ENCODE measurements at regions not wholly inside any gene's neighbourhood (a gene's known extent, or its start where the extent isn't known, plus 50 kb on each side); places are given as distances from the start of the nearest gene placed in this dataset.

DNA sequence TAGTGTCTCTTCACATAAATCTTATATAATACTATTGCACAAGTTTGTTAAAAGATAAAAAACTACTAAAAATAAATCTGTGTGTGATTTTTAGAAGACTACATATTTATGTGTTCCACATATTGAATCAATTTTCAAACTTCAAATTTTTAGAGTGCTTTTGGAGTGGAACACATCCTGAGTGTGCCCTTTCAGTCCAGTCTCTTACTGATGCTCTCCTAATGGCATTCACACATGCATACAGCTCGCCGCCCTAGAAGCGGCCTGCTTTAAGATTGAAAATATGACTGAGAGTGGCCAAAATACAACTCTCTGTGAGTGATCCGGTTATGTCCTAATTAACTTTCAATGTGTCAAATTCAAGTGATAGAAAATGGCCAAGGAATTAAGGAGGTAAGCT lies 628.8 kb downstream of the ANKRD50 start:
- no peak overlapping the region for H3K27ac ChIP-seq (ENCODE audit: low read length)
- no peak for TF ChIP-seq EZH2phosphoT487 (IDR thresholded peaks at IDR 0.05; ENCODE audit: low read length)
- no peak for TF ChIP-seq EZH2 (optimal IDR thresholded peaks at IDR 0.05; ENCODE audit: low read depth, low read length)
- TF ChIP-seq CTCF (IDR thresholded peaks at IDR 0.05; ENCODE audit: low read length) = no peak
- no peaks in the 10 kb centered on the region for H3K27me3 ChIP-seq (replicated peaks; ENCODE audit: insufficient read depth, low read length)
- no peak for DNase-seq
- H3K4me1 ChIP-seq (ENCODE audit: low read length) = no peaks in the 10 kb centered on the region
- H3K4me3 ChIP-seq (ENCODE audit: low read length) = no peak overlapping the region
- H3K79me2 ChIP-seq (ENCODE audit: low read length) = no peaks in the 10 kb centered on the region
- no peaks in the 10 kb centered on the region for H3K36me3 ChIP-seq (replicated peaks; ENCODE audit: insufficient read depth, low read length)
- no peak overlapping the region for H3K4me2 ChIP-seq (ENCODE audit: low read depth, low read length)
- no peaks in the 10 kb centered on the region for H3K9me3 ChIP-seq (replicated peaks; ENCODE audit: insufficient read depth, low read length)
- no peaks in the 10 kb centered on the region for H3F3A ChIP-seq (ENCODE audit: insufficient read depth, low read length)
- no peak overlapping the region for H2AFZ ChIP-seq (ENCODE audit: low read length)
- no peaks in the 10 kb centered on the region for H3K9me2 ChIP-seq (replicated peaks; ENCODE audit: insufficient read depth, low read length)
- H3K9ac ChIP-seq (ENCODE audit: low read length) = no peak overlapping the region
- H4K20me1 ChIP-seq (ENCODE audit: insufficient read depth, low read length) = no peaks in the 10 kb centered on the region

DNA sequence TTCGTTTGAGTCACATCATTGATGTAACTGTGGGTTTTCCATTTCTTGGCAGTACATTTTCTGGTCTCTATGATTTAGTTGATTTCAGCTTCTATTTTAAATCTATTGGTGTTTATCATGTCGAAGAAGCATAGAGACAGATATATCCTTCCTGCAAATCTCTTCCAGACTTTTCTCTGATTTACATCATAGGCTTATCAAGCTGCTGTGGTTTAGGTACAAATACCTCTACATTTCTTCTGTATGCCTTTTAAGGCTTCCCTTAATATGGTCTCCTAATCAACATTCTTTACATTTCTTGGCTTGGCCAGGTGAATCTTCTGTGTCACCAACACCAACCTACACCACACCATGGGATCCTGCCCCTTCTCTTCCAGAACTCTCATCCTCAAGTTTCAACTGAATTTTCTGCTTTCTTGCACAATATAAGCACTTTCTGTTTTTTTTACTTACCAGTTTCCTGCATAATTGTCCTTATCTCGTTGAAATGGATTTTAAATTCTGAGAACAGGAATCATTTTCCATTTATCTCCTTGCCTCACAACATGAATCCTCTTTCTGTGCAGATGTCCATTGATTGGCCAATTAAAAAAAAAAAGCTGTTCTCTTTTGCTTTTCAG lies 626.9 kb downstream of the ANKRD50 start:
- Histone ChIP-seq H3K4me3 (ENCODE audit: low read length) (no peak overlapping the region), H4K20me1 (ENCODE audit: insufficient read depth, low read length) (no peaks in the 10 kb centered on the region), H3K9me2 (replicated peaks; ENCODE audit: insufficient read depth, low read length) (no peaks in the 10 kb centered on the region), H3K27ac (ENCODE audit: low read length) (no peak overlapping the region), H3K4me2 (ENCODE audit: low read depth, low read length) (no peak overlapping the region), H3K27me3 (replicated peaks; ENCODE audit: insufficient read depth, low read length) (no peaks in the 10 kb centered on the region), H3K36me3 (replicated peaks; ENCODE audit: insufficient read depth, low read length) (no peaks in the 10 kb centered on the region), H3K9ac (ENCODE audit: low read length) (no peak overlapping the region), H3K79me2 (ENCODE audit: low read length) (no peaks in the 10 kb centered on the region), H3K4me1 (ENCODE audit: low read length) (no peaks in the 10 kb centered on the region), H3K9me3 (replicated peaks; ENCODE audit: insufficient read depth, low read length) (no peaks in the 10 kb centered on the region), H3F3A (ENCODE audit: insufficient read depth, low read length) (no peaks in the 10 kb centered on the region), H2AFZ (ENCODE audit: low read length) (no peak overlapping the region)
- no peak for DNase-seq
- TF ChIP-seq CTCF (IDR thresholded peaks at IDR 0.05; ENCODE audit: low read length) = no peak
- TF ChIP-seq EZH2 (optimal IDR thresholded peaks at IDR 0.05; ENCODE audit: low read depth, low read length) = no peak
- no peak for TF ChIP-seq EZH2phosphoT487 (IDR thresholded peaks at IDR 0.05; ENCODE audit: low read length)

- no peak for DNase-seq
- no peak overlapping the region for H3K27ac ChIP-seq (ENCODE audit: low read length)
- no peaks in the 10 kb centered on the region for H3K36me3 ChIP-seq (replicated peaks; ENCODE audit: insufficient read depth, low read length)
- H3K4me1 ChIP-seq (ENCODE audit: low read length) = no peaks in the 10 kb centered on the region
- H3F3A ChIP-seq (ENCODE audit: insufficient read depth, low read length) = no peaks in the 10 kb centered on the region
- no peak overlapping the region for H2AFZ ChIP-seq (ENCODE audit: low read length)
- H4K20me1 ChIP-seq (ENCODE audit: insufficient read depth, low read length) = no peaks in the 10 kb centered on the region
- no peak overlapping the region for H3K4me2 ChIP-seq (ENCODE audit: low read depth, low read length)
- no peak overlapping the region for H3K4me3 ChIP-seq (ENCODE audit: low read length)
- no peaks in the 10 kb centered on the region for H3K9me2 ChIP-seq (replicated peaks; ENCODE audit: insufficient read depth, low read length)
- H3K9ac ChIP-seq (ENCODE audit: low read length) = no peak overlapping the region
- no peak for TF ChIP-seq EZH2 (optimal IDR thresholded peaks at IDR 0.05; ENCODE audit: low read depth, low read length)
- TF ChIP-seq EZH2phosphoT487 (IDR thresholded peaks at IDR 0.05; ENCODE audit: low read length) = no peak
- TF ChIP-seq CTCF (IDR thresholded peaks at IDR 0.05; ENCODE audit: low read length) = no peak
- no peaks in the 10 kb centered on the region for H3K79me2 ChIP-seq (ENCODE audit: low read length)
- H3K9me3 ChIP-seq (replicated peaks; ENCODE audit: insufficient read depth, low read length) = no peaks in the 10 kb centered on the region
- H3K27me3 ChIP-seq (replicated peaks; ENCODE audit: insufficient read depth, low read length) = no peaks in the 10 kb centered on the region
These were observed 622.5 kb downstream of the ANKRD50 start for GRCh38 chr4:124090021-124090420.

Measured in MM.1S (cell line).